HG03520 (cell line): ENCODE measurements at regions not wholly inside any gene's neighbourhood (a gene's known extent, or its start where the extent isn't known, plus 50 kb on each side); places are given as distances from the start of the nearest gene placed in this dataset.
A peak's percentile ranks its signal among the peaks of the same experiment; 100 is the strongest.
"Not testable (repeated sequence)": the region's sequence is repeated elsewhere in the genome, so short reads cannot be mapped to it uniquely, and the experiment has no call there.

ENCODE experiments used
- ATAC-seq: cut with Tn5 transposase; IDR thresholded peaks from one replicate; pipeline ENCODE4 v1.9.1; 2021; ENCODE audit warnings: mild to moderate bottlenecking, moderate library complexity; ENCODE audit not compliant: unreplicated experiment

GRCh38 chr4:134145369-134145768 is 56.2 kb downstream of the PABPC4L start:
- no peak for ATAC-seq

GRCh38 chr4:134144337-134144736 is 57.3 kb downstream of the PABPC4L start:
- ATAC-seq: no peak

- ATAC-seq: no peak
Measured at GRCh38 chr4:134141728-134142127, 59.9 kb downstream of the PABPC4L start.

- no peak for ATAC-seq
Measured at GRCh38 chr4:134139188-134139587, 62.4 kb downstream of the PABPC4L start.

GRCh38 chr4:134132086-134132783 is 69.4 kb downstream of the PABPC4L start:
- no peak for ATAC-seq

- no peak for ATAC-seq
Measured at GRCh38 chr4:134126955-134127354, 74.6 kb downstream of the PABPC4L start.

- no peak for ATAC-seq
Measured at GRCh38 chr4:134126000-134126560, 75.5 kb downstream of the PABPC4L start.

GRCh38 chr4:134122903-134123302 is 78.7 kb downstream of the PABPC4L start:
- no peak for ATAC-seq

GRCh38 chr4:134117392-134118183 is 84.0 kb downstream of the PABPC4L start:
- no peak for ATAC-seq

- ATAC-seq: no peak
Measured at GRCh38 chr4:134089885-134090284, 111.7 kb downstream of the PABPC4L start.

- no peak for ATAC-seq
Measured at GRCh38 chr4:134085496-134085895, 116.1 kb downstream of the PABPC4L start.

GRCh38 chr4:134079085-134079484 is 122.5 kb downstream of the PABPC4L start:
- ATAC-seq: not testable (repeated sequence)

- ATAC-seq: peak; percentile 65
Measured at GRCh38 chr4:134078230-134078914, 123.2 kb downstream of the PABPC4L start.

- ATAC-seq: no peak
Measured at GRCh38 chr4:134073711-134074110, 127.9 kb downstream of the PABPC4L start.

GRCh38 chr4:134072137-134072536 is 129.5 kb downstream of the PABPC4L start:
- ATAC-seq: no peak

- ATAC-seq: no peak
Measured at GRCh38 chr4:134070174-134070573, 131.4 kb downstream of the PABPC4L start.

GRCh38 chr4:134057356-134057755 is 144.2 kb downstream of the PABPC4L start:
- ATAC-seq: no peak

GRCh38 chr4:134046221-134046620 is 155.4 kb downstream of the PABPC4L start:
- not testable (repeated sequence) for ATAC-seq

GRCh38 chr4:134045411-134045810 is 156.2 kb downstream of the PABPC4L start:
- ATAC-seq: no peak

- ATAC-seq: no peak
Measured at GRCh38 chr4:134043266-134043665, 158.3 kb downstream of the PABPC4L start.

GRCh38 chr4:134028421-134028820 is 173.2 kb downstream of the PABPC4L start:
- ATAC-seq: no peak
